PC-9 (cell line): ENCODE measurements at regions not wholly inside any gene's neighbourhood (a gene's known extent, or its start where the extent isn't known, plus 50 kb on each side); places are given as distances from the start of the nearest gene placed in this dataset.

Experiments
- CTCF ChIP-seq: fragments of 200-600 bp; sonication (generic); conservative IDR thresholded peaks from 2 replicates; pipeline ENCODE4 v1.6.1; 2017; ENCODE audit warnings: mixed run types, antibody characterized with exemption, mild to moderate bottlenecking, moderate library complexity
- EZH2 ChIP-seq: fragments of 200-600 bp; sonication (generic); IDR thresholded peaks from 2 replicates; pipeline ENCODE4 v1.8.0; 2017; ENCODE audit warnings: antibody characterized with exemption, low read depth

GRCh38 chr5:39624268-39624886 lies 199.6 kb upstream of the DAB2 start:
- TF ChIP-seq EZH2 (no peak), CTCF (no peak)
